LHCN-M2 (cell line): ENCODE measurements at regions not wholly inside any gene's neighbourhood (a gene's known extent, or its start where the extent isn't known, plus 50 kb on each side); places are given as distances from the start of the nearest gene placed in this dataset.

Source experiments
- DNase-seq: peaks from one replicate; pipeline ENCODE4 v3.0.0-alpha.2; 2012; ENCODE audit warnings: low read depth

DNA sequence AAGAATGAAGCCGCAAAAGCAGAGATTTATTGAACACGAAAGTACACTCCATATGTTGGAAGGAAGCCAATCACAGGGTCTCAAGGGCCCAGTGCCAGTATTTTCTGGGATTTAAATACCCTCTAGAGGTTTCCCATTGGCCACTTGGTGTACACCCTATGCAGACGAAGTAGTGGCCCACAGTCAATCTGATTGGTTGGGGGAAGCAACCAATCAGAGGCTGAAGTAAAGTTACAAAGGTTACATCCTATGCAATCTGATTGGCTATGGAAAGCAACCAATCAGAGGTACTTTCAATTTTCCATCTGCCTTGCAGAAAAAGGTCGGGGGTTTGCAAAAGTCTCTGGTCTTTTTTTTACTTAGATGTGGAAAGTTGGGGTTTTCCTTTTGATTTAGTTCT, 481.3 kb upstream of the NRP1 start:
- DNase-seq: peak; percentile 15

DNA sequence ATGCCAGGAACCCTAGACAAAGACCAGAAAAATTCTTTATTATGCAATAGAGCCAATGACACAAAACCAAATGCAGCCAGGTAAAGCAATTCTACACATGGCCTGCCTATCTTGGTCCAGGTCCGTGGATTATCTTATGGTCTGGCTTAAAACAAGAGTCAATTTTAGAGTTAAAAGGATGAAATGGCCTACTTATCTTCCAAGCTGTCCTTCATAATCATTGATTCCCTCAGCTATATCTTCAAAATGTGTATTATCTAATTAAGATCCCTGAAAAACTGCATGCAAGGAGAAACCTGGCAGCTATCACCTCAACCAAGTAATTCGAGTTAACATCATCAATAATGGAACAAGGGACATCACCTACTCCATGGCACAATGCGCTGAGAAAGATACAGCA, 479.4 kb upstream of the NRP1 start:
- no peak for DNase-seq

DNA sequence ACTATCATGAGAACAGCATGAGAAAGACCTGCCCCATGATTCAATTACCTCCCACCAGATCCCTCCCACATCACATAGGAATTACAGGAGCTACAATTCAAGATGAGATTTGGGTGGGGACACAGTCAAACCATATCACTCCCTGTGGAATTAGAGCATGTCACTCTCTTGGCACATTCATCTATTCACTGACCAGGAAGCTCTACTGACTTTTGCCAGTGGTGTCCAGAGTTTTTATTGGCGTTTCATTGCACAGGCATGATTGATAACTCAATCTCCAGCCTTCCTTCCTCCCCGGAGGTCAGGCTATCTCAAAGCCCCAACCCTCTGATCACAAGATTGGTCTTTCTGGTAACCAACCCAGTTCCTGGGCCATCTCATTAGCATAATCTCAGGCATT, 478.9 kb upstream of the NRP1 start:
- no peak for DNase-seq

DNA sequence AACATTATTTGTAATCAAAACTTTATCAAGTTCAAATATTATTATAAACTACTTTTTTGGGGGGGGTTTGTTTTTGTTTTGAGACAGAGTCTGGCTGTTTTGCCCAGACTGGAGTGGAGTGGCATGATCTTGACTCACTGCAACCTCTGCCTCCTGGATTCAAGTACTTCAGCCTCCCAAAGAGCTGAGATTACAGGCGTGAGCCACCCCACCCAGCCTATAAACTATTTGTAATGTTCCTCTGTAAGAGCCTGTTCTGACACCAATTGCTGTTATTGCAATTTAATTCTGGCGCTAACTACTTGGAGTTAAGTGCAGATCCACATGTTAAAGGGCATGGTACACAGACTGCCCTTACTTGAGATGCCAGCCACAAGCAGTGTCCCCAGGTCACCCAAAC, 478.1 kb upstream of the NRP1 start:
- no peak for DNase-seq

DNA sequence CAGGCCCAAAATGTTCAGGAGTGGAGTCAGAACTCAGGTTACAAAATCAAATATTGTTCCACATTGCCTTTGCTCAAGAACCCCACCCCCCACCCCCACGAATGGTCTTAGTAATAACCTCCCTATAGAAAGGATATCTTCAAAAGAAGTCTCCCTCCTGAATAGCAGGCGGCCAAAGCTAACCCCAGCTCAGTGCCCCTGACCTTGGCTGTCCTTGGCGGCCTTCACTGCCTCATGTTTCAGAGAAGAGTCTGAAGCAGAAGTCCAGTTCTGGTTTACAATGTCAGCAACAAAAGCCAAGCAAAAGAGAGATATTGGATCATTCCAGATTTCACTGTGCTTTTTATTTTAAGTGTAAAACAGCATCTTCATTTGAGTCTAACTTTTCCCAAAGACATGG, 476.5 kb upstream of the NRP1 start:
- no peak for DNase-seq

DNA sequence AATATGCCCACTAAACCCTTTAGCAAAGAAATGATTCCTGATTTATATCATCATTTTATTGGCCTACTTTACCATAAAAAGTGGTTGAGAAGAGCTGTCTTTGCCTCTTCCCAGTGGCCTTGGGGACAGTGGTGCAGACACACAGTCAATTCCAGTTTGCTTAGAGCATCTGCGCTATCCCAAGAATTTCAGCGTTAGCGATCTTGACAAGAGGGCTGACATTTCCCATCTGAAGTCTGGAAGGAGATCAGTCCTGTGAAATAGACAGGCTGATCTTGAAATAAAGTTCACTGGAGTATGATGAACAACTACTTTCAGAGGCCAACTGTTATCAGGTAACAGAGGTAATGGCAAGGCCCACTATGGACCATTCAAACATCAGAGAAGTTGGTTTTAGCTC, 475.3 kb upstream of the NRP1 start:
- DNase-seq: no peak

DNA sequence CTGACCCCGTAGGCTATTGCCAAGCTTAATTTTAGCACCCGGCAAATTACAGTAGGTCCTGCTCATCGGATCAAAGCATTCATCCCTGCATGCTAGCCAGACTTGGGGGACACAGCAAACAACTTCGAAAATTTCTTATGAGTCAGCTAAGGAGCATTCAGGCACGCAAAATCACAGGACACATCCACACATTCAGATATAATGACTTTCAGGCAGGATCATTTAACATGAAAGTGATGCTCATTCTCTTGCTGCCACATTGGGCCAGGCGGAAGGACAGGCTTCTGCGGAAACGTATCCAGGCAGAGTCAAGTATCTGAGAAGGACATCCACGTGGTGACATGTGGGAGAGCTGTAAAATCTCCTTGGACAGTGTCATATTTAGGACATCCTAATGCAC, 474.0 kb upstream of the NRP1 start:
- DNase-seq: no peak

DNA sequence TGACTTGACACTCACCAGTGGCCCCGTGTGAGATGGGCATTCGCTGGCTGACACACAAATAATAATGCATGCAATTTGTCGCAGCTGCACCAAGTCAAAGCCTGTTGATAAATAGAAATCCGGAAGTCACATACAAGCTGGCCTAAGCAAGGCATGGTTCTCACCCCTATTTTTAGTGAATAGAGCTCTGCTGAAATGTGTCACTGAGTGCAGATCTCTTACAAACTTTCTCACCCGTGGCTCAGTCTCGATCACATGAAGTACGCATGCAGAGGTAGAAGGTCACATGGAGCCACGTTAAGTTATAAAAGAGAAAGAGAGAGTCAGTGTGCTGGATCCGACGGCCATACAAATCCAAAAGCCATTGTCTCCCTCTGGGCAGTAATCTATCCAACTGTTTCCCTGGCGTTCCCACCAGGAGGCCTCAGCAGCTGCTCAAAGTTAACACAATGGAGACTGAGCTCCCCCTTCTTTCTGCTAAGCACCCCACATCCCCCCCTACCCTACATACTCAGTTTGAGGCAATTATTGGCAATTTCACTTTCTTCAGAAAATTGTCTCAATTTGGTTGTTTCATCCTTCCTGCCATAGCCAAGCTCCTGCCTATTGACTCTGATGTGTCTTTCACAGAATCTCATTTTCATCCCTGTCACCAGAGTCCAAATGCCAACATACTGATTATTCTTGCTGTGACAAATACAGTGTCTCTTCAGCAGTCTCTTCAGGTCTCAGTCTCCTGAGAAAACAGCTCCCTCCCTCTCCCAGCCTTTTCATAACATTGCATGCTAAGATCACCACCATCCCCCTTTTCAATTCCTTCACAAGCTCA, 473.3 kb upstream of the NRP1 start:
- no peak for DNase-seq

DNA sequence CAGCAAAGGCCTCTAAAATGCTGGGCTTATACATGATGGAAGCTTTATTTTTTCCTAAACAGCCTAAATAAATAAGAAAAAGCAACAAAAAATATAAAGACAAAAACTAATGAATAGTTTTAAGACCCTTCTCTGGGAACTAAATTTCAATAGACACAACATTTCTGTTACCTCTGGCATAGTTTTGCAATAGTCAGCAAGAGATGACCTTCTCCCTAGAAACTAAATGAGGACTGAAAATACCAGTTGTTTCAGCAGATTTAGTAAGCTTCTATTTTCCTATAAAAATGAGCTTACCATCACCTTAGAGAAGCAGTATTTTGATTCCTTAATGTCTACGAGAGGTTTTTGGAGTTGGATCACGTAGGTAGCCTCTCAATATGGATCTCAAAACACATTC, 471.4 kb upstream of the NRP1 start:
- DNase-seq: no peak

DNA sequence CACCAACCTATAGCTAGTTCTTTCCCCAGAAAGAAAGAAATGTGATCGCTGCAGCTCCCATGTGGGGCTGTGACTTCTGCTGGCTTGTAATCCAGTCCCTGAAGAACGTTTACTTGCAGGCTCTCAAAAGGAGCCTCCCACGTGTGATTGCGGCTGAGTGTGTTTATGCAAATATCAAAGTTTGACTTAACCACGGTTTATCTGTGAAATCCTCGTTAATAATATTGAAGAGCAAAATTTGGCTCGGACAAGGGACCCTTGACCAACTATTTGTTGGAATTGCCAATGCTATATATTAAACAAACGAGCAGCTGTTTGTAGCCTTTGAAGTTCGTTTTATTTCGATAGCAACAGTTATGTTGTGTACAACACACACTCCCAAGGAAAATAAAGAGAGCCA, 470.1 kb upstream of the NRP1 start:
- DNase-seq: no peak

DNA sequence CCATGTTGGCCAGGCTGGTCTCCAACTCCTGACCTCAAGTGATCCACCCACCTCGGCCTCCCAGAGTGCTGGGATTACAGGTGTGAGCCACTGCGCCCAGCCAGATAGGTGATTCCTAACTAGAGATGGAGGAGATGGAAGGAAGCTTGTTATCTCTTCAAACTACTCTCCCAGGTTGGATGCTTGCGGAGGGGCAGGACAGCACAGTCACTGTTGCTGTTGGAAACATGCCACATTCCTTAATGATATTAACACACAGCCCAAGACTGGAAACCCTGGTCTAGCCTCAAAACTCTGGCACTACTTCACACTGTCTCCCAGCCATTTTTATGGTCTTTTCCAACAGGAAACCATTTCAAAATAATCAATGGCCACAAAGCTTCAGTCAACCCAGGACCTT, 468.8 kb upstream of the NRP1 start:
- no peak for DNase-seq

DNA sequence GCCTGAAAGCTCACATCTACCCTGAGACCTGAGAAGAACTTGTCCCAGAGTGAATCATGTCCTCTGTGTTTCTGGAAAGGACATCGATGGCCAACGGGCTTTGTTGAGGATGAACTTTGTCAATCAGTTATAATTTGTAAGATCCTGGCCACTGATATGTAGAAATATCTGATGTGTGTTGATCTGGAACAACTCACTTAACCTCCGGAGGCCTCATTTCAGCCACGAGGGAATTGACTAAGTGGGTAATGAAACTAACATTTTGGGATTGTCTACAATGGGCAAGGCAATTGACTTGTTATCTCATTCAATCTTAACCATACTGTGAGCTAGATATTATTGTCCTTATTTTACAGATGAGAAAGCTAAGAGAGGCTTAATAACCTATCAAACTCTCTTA, 468.1 kb upstream of the NRP1 start:
- DNase-seq: no peak

DNA sequence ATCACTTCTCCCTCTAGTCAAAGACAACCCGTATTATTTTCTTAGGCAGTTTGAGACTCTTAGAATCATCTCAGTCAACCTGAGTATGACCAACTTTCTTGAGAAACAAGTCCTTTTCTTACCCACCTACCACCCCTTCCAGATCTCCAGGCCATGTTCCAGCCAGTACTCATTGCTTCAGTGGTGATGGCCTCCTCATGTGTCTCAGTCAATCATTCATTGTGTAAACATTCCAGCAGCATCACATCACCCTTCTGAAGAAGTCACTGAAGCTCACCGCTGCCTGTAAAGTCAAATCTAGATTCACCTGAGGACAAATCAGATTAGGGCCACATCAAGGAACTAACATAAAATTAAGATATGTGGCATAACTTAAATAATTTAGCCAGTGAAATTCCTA, 467.2 kb upstream of the NRP1 start:
- DNase-seq: peak; percentile 74

DNA sequence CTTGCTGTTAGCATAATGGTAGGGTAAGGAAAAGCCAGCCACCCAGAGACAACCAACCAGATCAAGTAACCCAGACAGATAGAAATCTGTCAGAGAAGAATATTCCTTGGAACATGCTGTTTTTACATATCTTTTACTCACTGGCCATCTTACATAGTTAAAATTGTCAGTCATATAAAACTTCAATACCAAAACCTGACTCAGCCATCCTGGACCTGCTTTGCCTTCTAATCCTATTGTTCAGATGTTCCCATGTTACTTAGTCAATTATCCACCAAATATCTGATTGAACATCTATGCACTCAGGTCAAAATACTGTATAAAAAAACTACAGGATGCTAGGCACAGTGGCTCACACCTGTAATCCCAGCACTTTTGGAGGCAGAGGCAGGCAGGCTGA, 466.5 kb upstream of the NRP1 start:
- no peak for DNase-seq

DNA sequence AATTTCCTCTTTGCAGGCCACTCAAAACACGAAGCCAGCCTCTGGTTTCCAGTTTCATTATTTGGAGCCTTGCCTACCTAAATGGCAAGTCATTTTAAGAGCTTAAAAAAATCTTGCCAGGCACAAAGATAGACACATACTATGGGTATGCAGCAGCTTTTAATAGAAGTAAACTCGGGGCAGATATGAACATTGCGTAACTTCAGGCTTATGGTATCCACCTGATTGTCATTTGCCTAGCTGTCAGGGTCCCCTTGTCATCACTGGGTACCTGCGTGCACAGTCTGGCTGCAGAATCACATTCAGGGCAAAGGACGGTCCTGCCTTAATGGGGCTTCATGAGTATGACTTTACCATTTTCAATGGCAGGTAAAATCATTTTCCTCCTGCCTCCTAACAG, 466.1 kb upstream of the NRP1 start:
- DNase-seq: no peak

DNA sequence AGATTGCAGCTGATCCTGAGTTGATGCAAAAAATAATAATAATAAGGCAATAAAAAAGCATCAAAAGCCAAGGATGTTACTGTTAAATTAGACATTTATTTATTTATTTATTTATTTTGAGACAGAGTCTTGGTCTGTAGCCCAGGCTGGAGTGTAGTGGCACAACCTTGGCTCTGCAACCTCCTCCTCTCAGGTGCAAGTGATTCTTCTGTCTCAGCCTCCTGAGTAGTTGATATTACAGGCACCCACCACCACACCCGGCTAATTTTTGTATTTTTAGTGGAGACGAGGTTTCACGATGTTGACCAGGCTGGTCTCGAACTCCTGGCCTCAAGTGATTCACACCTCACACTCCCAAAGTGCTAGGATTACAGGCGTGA, 465.5 kb upstream of the NRP1 start:
- no peak for DNase-seq

DNA sequence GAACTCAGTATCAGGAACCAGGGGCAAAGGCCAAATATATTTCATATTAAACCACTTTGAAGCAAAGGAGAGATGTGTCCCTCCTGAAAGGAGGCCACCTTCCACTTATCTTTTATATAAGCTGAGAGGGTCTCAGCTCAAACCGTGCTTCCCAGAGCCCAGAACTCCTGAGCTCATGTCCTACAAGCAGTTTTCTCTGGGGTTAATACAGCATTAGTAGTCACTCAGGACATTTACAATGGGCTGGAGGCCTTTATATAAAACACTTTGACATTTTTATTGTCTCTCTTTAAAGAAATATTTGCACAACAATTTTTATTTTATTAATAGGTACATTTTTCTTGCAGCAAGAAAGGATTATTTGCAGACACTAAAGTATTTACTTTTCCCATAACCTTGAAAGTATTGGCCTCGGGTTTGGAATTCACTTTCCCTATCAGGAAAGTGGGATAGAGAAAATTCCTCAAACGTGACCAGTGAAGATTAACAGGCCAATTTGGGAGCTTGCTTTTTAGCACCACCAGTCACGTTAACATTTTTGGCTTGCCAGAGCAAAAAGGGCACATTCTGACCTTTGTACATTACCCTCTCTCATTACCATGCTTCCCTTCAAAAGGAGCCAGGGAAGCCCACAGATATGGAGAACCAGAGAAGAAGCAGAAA, 464.9 kb upstream of the NRP1 start:
- DNase-seq: no peak

DNA sequence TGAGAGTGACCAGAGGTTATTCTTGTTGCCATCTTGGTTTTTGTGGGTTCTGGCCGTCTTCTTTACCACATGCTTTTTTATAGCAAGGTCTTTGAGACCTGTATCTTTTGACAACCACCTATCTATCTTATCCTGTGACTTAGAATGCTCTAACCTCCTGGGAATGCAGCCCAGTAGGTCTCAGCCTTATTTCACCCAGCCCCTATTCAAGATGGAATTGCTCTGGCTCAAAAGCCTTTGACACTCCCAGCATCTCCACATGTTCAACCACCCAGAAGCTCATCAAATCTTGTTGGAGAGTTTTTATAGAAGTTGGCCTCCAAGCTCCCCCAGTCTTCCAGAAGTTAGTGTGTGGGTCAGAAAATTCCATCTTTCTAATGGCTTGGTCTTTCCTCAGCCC, 464.3 kb upstream of the NRP1 start:
- no peak for DNase-seq

DNA sequence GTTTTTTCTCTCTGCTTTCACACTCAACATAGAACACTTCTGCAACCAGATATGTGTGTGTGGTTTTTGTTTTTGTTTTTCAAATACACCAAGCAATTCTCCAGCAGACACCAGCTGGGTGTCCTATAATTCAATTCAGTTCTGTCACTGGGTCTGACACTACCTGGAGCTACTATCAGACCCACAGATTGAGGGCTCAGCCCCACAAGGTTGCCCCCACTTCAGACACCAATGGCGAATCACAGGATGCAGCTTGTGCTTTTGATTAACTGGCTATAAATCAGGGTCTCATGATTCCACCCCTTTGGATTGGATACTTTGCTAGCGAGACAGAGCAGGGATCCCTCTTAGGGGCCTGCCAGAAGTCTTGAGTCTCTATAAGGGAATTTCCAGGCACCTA, 462.2 kb upstream of the NRP1 start:
- DNase-seq: no peak

DNA sequence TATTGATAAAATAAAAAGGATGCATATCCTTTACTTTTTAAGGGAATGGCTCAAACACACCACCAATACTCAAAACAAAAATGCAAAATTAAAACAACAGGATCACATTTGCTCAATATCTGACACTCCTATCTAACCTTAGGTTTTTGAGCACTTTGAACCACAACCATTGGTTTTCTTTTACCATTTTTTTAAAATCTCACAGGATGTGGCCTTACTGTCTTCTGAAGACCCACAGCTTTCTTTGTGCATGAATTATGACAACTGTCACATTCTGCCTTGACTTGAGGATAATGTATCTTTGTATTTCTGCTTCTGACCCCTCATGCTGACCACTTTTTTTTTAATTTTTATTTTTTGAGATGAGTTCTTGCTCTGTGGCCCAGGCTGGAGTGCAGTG, 461.1 kb upstream of the NRP1 start:
- DNase-seq: no peak

DNA sequence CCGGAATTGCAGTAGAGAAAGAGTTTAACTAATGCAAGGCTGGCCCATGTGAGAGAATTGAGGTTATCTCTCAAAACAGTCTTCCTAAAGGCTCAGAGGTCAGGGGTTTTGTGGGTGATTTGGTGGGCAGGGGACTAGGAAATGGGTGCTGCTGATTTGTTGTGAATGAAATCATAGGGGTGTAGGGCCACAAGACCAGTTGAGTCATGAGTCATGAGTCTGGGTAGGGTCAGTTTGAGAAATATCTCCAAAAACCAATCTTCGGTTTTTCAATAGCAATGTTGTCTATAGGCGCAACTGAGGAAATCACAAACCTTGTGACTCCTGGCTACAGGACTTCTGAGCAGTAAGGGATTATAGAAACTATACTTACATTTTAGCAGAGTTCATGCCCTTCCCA, 460.0 kb upstream of the NRP1 start:
- no peak for DNase-seq

DNA sequence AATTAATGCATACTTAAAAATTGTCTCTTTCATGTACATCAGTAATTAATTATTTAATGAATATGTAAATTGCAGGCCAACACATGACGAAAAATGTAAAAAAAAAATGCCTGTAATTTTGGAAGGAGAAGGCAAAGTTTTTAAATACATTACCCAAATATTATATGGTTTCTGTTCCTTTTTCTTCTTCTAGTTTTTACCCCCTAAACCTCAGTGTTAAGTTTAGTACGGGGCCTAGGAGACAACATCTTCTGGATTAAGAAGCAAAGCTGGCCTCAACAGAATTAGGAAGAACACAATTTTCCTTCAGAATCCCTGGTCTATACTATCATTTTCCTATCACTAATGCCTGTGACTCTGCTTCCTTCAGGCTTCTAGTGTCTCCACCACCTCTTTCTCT, 459.3 kb upstream of the NRP1 start:
- DNase-seq: no peak

DNA sequence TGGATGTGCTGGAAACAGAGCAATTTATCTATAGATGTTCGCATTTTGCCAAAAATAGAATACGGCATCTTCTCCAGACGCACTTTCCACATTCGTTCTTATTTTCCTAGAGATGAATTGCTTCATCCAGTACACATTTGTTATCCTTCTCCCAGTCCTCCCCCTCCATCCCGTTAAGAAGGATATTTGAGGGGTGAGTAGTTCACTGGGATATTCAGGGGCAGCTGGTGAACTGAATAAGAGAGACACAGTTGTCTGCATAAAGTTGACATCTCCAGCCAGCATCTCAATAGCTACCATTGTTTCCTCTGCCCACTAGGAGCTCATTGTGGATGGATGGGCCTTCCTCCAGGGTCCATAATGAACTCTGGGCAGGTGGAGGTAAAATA, 456.8 kb upstream of the NRP1 start:
- peak; percentile 74 for DNase-seq
